Osteoblast (primary cell): ENCODE measurements at regions not wholly inside any gene's neighbourhood (a gene's known extent, or its start where the extent isn't known, plus 50 kb on each side); places are given as distances from the start of the nearest gene placed in this dataset.

ENCODE experiments used
- DNase-seq: peaks from one replicate; pipeline ENCODE4 v3.0.0; 2011; ENCODE audit warnings: low spot score, mixed read lengths; ENCODE audit not compliant: insufficient read length; ENCODE audit errors: missing footprints
- H2AFZ ChIP-seq: 2 replicates; pipeline ENCODE4 v1.6.0; 2011; ENCODE audit warnings: mild to moderate bottlenecking, low read length
- H3K27ac ChIP-seq: 2 replicates; pipeline ENCODE4 v1.5.1; 2011; ENCODE audit warnings: mild to moderate bottlenecking, low read depth, low read length, moderate library complexity
- H3K27me3 ChIP-seq: 2 replicates; pipeline ENCODE4 v1.6.0; 2012; ENCODE audit warnings: mild to moderate bottlenecking, control low read depth, inconsistent platforms, low read length, moderate library complexity; ENCODE audit not compliant: insufficient read depth
- H3K36me3 ChIP-seq: 2 replicates; pipeline ENCODE4 v1.5.1; 2011; ENCODE audit warnings: mild to moderate bottlenecking, low read length, control low read depth, moderate library complexity; ENCODE audit not compliant: insufficient read depth
- H3K4me1 ChIP-seq: 2 replicates; pipeline ENCODE4 v1.5.1; 2011; ENCODE audit warnings: mild to moderate bottlenecking, low read length, control low read depth, moderate library complexity; ENCODE audit not compliant: insufficient read depth
- H3K4me2 ChIP-seq: 2 replicates; pipeline ENCODE4 v1.6.0; 2011; ENCODE audit warnings: mild to moderate bottlenecking, low read length; ENCODE audit not compliant: insufficient read depth
- H3K4me3 ChIP-seq: fragments of 200-600 bp; sonication (generic); 3 replicates; pipeline ENCODE4 v1.5.1; 2012; ENCODE audit warnings: mild to moderate bottlenecking, low read length, inconsistent platforms; ENCODE audit not compliant: insufficient read depth
- H3K79me2 ChIP-seq: 2 replicates; pipeline ENCODE4 v1.6.0; 2012; ENCODE audit warnings: mild to moderate bottlenecking, low read length, control low read depth, inconsistent platforms; ENCODE audit not compliant: insufficient read depth
- H3K9me3 ChIP-seq: 2 replicates; pipeline ENCODE4 v1.5.1; 2011; ENCODE audit warnings: low read depth, low read length, control low read depth
- H4K20me1 ChIP-seq: 2 replicates; pipeline ENCODE4 v1.6.0; 2012; ENCODE audit warnings: mild to moderate bottlenecking, low read length, control low read depth; ENCODE audit not compliant: insufficient read depth
- TF ChIP-seq, protein P1 (sequence below): IDR thresholded peaks from 2 replicates; pipeline ENCODE4 v1.5.1; 2011; ENCODE audit warnings: mild to moderate bottlenecking, low read depth, low read length, moderate library complexity; ENCODE audit errors: extremely low read depth

DNA sequence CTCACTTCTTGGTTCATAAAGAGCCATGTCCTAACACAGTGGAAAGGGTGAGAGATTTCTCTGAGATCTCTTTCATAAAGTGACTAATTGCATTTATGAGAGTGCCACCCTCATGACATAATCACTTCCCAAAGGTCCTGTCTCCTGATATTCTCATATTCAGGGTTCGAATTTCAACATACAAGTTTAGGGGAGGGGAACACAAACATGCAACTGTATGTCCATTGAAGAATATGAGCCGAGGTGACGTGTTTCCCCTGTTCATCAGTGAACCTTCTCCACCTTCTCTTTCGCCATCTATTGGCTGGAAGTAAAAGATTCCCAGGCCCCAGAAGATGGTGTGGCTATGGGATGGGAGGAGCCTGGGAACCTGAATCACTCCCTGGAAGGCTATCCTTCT, 354.2 kb upstream of the ATP2B1 start:
- no peak overlapping the region for H3K27ac ChIP-seq
- H3K4me2 ChIP-seq, result no peak overlapping the region
- no peak overlapping the region for H2AFZ ChIP-seq
- no peak for DNase-seq
- TF ChIP-seq, protein P1, sequence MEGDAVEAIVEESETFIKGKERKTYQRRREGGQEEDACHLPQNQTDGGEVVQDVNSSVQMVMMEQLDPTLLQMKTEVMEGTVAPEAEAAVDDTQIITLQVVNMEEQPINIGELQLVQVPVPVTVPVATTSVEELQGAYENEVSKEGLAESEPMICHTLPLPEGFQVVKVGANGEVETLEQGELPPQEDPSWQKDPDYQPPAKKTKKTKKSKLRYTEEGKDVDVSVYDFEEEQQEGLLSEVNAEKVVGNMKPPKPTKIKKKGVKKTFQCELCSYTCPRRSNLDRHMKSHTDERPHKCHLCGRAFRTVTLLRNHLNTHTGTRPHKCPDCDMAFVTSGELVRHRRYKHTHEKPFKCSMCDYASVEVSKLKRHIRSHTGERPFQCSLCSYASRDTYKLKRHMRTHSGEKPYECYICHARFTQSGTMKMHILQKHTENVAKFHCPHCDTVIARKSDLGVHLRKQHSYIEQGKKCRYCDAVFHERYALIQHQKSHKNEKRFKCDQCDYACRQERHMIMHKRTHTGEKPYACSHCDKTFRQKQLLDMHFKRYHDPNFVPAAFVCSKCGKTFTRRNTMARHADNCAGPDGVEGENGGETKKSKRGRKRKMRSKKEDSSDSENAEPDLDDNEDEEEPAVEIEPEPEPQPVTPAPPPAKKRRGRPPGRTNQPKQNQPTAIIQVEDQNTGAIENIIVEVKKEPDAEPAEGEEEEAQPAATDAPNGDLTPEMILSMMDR, result no peak
- no peaks in the 10 kb centered on the region for H3K9me3 ChIP-seq
- H3K4me3 ChIP-seq, result no peak overlapping the region
- no peaks in the 10 kb centered on the region for H3K27me3 ChIP-seq
- peaks cover 36% of the 10 kb centered on the region for H3K4me1 ChIP-seq
- H3K79me2 ChIP-seq, result no peaks in the 10 kb centered on the region
- H3K36me3 ChIP-seq, result no peaks in the 10 kb centered on the region
- no peaks in the 10 kb centered on the region for H4K20me1 ChIP-seq

GRCh38 chr12:90061809-90062208, 353.2 kb upstream of the ATP2B1 start:
- Histone ChIP-seq H2AFZ (no peak overlapping the region), H3K27ac (peak overlapping the region; percentile 29), H4K20me1 (no peaks in the 10 kb centered on the region), H3K4me3 (no peak overlapping the region), H3K9me3 (no peaks in the 10 kb centered on the region), H3K79me2 (no peaks in the 10 kb centered on the region), H3K27me3 (no peaks in the 10 kb centered on the region), H3K4me1 (peaks cover 36% of the 10 kb centered on the region), H3K36me3 (no peaks in the 10 kb centered on the region), H3K4me2 (peak overlapping the region; percentile 8)
- TF ChIP-seq, protein P1, result no peak
- DNase-seq, result peak; percentile 31

- Histone ChIP-seq H3K36me3 (no peaks in the 10 kb centered on the region), H3K9me3 (no peaks in the 10 kb centered on the region), H3K4me2 (no peak overlapping the region), H3K79me2 (no peaks in the 10 kb centered on the region), H4K20me1 (no peaks in the 10 kb centered on the region), H3K4me1 (peaks cover 30% of the 10 kb centered on the region), H3K4me3 (no peak overlapping the region), H3K27ac (no peak overlapping the region), H2AFZ (no peak overlapping the region), H3K27me3 (no peaks in the 10 kb centered on the region)
- DNase-seq, result no peak
- TF ChIP-seq, protein P1, result no peak
These were observed 351.4 kb upstream of the ATP2B1 start for GRCh38 chr12:90060031-90060430.

DNA sequence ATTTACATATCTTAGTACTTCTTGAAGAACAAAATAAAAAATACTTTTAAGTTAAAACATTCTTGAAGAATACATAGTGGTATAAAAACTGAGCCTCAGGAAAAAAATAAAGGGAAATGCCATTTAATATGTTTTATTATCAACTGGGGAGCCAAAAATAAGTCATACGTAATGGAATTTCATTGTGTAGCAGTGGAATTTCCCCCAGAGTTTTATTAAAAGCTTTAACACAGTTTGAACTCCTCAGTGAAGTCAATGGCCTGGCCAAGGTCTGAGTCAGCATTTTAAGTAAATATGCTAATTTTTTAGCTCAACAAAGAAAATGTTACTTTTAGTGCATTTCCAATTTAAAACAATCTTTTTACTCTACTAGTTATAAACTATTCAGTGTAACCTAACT, 350.1 kb upstream of the ATP2B1 start:
- Histone ChIP-seq H3K4me2 (peak overlapping the region; percentile 13), H3K27me3 (no peaks in the 10 kb centered on the region), H3K4me1 (peaks cover 34% of the 10 kb centered on the region), H3K36me3 (no peaks in the 10 kb centered on the region), H3K27ac (peak overlapping the region; percentile 73), H3K4me3 (no peak overlapping the region), H3K9me3 (no peaks in the 10 kb centered on the region), H3K79me2 (no peaks in the 10 kb centered on the region), H2AFZ (no peak overlapping the region), H4K20me1 (no peaks in the 10 kb centered on the region)
- TF ChIP-seq, protein P1, result no peak
- DNase-seq, result no peak
